PC-9 (cell line): ENCODE measurements at regions not wholly inside any gene's neighbourhood (a gene's known extent, or its start where the extent isn't known, plus 50 kb on each side); places are given as distances from the start of the nearest gene placed in this dataset.
A peak's percentile ranks its signal among the peaks of the same experiment; 100 is the strongest.

Experiments
- BruUV-seq: library from RNA; stranded (reverse); fragments of 400-500 nt; replicated peaks from 2 replicates; lab custom pipeline; 2021; lab: Mats Ljungman, UMichigan
- CTCF ChIA-PET: fragments of 300-600 bp; sonication (Branson Sonifier 250); formaldehyde crosslinking; loops from one replicate; lab custom pipeline; 2022; ENCODE audit warnings: antibody characterized with exemption; lab: Charles Lee
- POLR2A ChIA-PET: fragments of 300-600 bp; sonication (Branson Sonifier 250); formaldehyde crosslinking; loops from one replicate; lab custom pipeline; 2022; ENCODE audit warnings: antibody characterized with exemption; ENCODE audit not compliant: unreplicated experiment; lab: Charles Lee
- DNase-seq, 2 experiments: peaks; one replicate each; pipeline versions ENCODE4 v3.0.0 to v3.0.0-alpha.2; 2015 to 2022; ENCODE audit warnings: mixed read lengths in 1 of 2
- H2AFZ ChIP-seq: fragments of 200-600 bp; sonication (generic); 2 replicates; pipeline ENCODE4 v1.8.1; 2017; ENCODE audit warnings: antibody characterized with exemption
- H3F3A ChIP-seq: fragments of 200-600 bp; sonication (generic); 2 replicates; pipeline ENCODE4 v1.8.1; 2017; ENCODE audit warnings: antibody characterized with exemption, mild to moderate bottlenecking, low read depth; ENCODE audit not compliant: insufficient read depth
- H3K27ac ChIP-seq: fragments of 200-600 bp; sonication (generic); 2 replicates; pipeline ENCODE4 v1.6.1; 2016; ENCODE audit warnings: mixed run types
- H3K27me3 ChIP-seq: fragments of 200-600 bp; sonication (generic); 2 replicates; pipeline ENCODE4 v1.6.1; 2016; ENCODE audit warnings: low read depth, mixed run types; ENCODE audit not compliant: insufficient read depth
- H3K36me3 ChIP-seq: fragments of 200-600 bp; sonication (generic); 2 replicates; pipeline ENCODE4 v1.6.1; 2016; ENCODE audit warnings: low read depth, mixed run types
- H3K4me1 ChIP-seq: fragments of 200-600 bp; sonication (generic); replicated peaks from 2 replicates; pipeline ENCODE4 v1.6.1; 2016; ENCODE audit warnings: mixed run types; ENCODE audit not compliant: insufficient read depth
- H3K4me2 ChIP-seq: fragments of 200-600 bp; sonication (generic); 2 replicates; pipeline ENCODE4 v1.6.1; 2017; ENCODE audit warnings: mixed run types
- H3K4me3 ChIP-seq: fragments of 200-600 bp; sonication (generic); 2 replicates; pipeline ENCODE4 v1.6.1; 2016; ENCODE audit warnings: mixed run types
- H3K79me2 ChIP-seq: fragments of 200-600 bp; sonication (generic); 2 replicates; pipeline ENCODE4 v1.6.1; 2017; ENCODE audit warnings: low read depth, mixed run types
- H3K9me2 ChIP-seq: fragments of 200-600 bp; sonication (generic); 2 replicates; pipeline ENCODE4 v1.8.1; 2017; ENCODE audit warnings: mild to moderate bottlenecking; ENCODE audit not compliant: insufficient read depth
- H3K9me3 ChIP-seq: fragments of 200-600 bp; sonication (generic); 2 replicates; pipeline ENCODE4 v1.8.1; 2016; ENCODE audit warnings: low read depth; ENCODE audit not compliant: insufficient read depth
- H4K20me1 ChIP-seq: fragments of 200-600 bp; sonication (generic); 2 replicates; pipeline ENCODE4 v1.8.1; 2017; ENCODE audit not compliant: insufficient read depth
- CTCF ChIP-seq: fragments of 200-600 bp; sonication (generic); conservative IDR thresholded peaks from 2 replicates; pipeline ENCODE4 v1.6.1; 2017; ENCODE audit warnings: mixed run types, antibody characterized with exemption, mild to moderate bottlenecking, moderate library complexity
- EZH2 ChIP-seq: fragments of 200-600 bp; sonication (generic); IDR thresholded peaks from 2 replicates; pipeline ENCODE4 v1.8.0; 2017; ENCODE audit warnings: antibody characterized with exemption, low read depth
- intact Hi-C: fragments of 100-400 bp; cut with micrococcal nuclease; formaldehyde crosslinking; loops from one replicate; pipeline ENCODE4 v1.10.0; 2022; ENCODE audit not compliant: unreplicated experiment

GRCh38 chr22:47402876-47403525, 640.6 kb downstream of the TBC1D22A start:
- Histone ChIP-seq H3K9me2 (no peaks in the 10 kb centered on the region), H3K4me1 (no peaks in the 10 kb centered on the region), H3K79me2 (no peaks in the 10 kb centered on the region), H3K9me3 (no peaks in the 10 kb centered on the region), H3K27me3 (peaks cover 92% of the 10 kb centered on the region), H3K36me3 (no peaks in the 10 kb centered on the region), H3F3A (no peaks in the 10 kb centered on the region), H4K20me1 (0 out of 2 replicates have a peak, but pooled peaks cover under 1% of the 10 kb centered on the region), H3K4me2 (no peak overlapping the region), H2AFZ (no peak overlapping the region), H3K27ac (no peak overlapping the region), H3K4me3 (no peak overlapping the region)
- POLR2A ChIA-PET, result interaction anchor here (0.6 kb wide), 1 partner anchor 825 kb away, joined by 4 read pairs; no protein-coding TSS in a partner anchor
- CTCF ChIA-PET, result no interaction called here
- no peak for DNase-seq
- intact Hi-C loops, result no loop called here
- TF ChIP-seq CTCF (no peak), EZH2 (0 out of 2 replicates have a peak, but pooled peaks have one; percentile 19)
- BruUV-seq, result no TSS peak

GRCh38 chr22:47401976-47402770, 639.7 kb downstream of the TBC1D22A start:
- no peaks in the 10 kb centered on the region for H3K79me2 ChIP-seq
- H3K27ac ChIP-seq, result no peak overlapping the region
- peaks cover 92% of the 10 kb centered on the region for H3K27me3 ChIP-seq
- intact Hi-C loops, result no loop called here
- H3K9me3 ChIP-seq, result no peaks in the 10 kb centered on the region
- ChIA-PET POLR2A (no interaction called here), CTCF (no interaction called here)
- no peaks in the 10 kb centered on the region for H3K9me2 ChIP-seq
- H4K20me1 ChIP-seq, result no peaks in the 10 kb centered on the region
- H2AFZ ChIP-seq, result no peak overlapping the region
- no peak for DNase-seq
- TF ChIP-seq EZH2 (no peak; the same call in 1 of the 2 replicates), CTCF (no peak)
- no peaks in the 10 kb centered on the region for H3F3A ChIP-seq
- H3K4me2 ChIP-seq, result no peak overlapping the region
- no peaks in the 10 kb centered on the region for H3K36me3 ChIP-seq
- no peaks in the 10 kb centered on the region for H3K4me1 ChIP-seq
- BruUV-seq, result no TSS peak
- no peak overlapping the region for H3K4me3 ChIP-seq

GRCh38 chr22:47401592-47401898, 639.1 kb downstream of the TBC1D22A start:
- CTCF ChIA-PET, result no interaction called here
- no peak overlapping the region for H3K4me2 ChIP-seq
- TF ChIP-seq CTCF, result no peak
- no peak for TF ChIP-seq EZH2
- BruUV-seq, result no TSS peak
- DNase-seq, result no peak
- H3K79me2 ChIP-seq, result no peaks in the 10 kb centered on the region
- H3K4me3 ChIP-seq, result no peak overlapping the region
- H3K9me3 ChIP-seq, result no peaks in the 10 kb centered on the region
- H3K27me3 ChIP-seq, result peaks cover 92% of the 10 kb centered on the region
- H2AFZ ChIP-seq, result no peak overlapping the region
- POLR2A ChIA-PET, result no interaction called here
- no peaks in the 10 kb centered on the region for H3K36me3 ChIP-seq
- H4K20me1 ChIP-seq, result no peaks in the 10 kb centered on the region
- intact Hi-C loops, result no loop called here
- no peaks in the 10 kb centered on the region for H3K9me2 ChIP-seq
- H3K27ac ChIP-seq, result no peak overlapping the region
- no peaks in the 10 kb centered on the region for H3K4me1 ChIP-seq
- no peaks in the 10 kb centered on the region for H3F3A ChIP-seq
